Globus pallidus (tissue), 1 donor: ENCODE measurements at regions not wholly inside any gene's neighbourhood (a gene's known extent, or its start where the extent isn't known, plus 50 kb on each side); places are given as distances from the start of the nearest gene placed in this dataset.
A peak's percentile ranks its signal among the peaks of the same experiment; 100 is the strongest.

ENCODE experiments used
- DNase-seq: peaks from one replicate; pipeline ENCODE4 v3.0.0-alpha.2; 2015; ENCODE audit warnings: low spot score

GRCh38 chr4:120525106-120525505, 397.4 kb downstream of the PRDM5 start:
- no peak for DNase-seq

DNA sequence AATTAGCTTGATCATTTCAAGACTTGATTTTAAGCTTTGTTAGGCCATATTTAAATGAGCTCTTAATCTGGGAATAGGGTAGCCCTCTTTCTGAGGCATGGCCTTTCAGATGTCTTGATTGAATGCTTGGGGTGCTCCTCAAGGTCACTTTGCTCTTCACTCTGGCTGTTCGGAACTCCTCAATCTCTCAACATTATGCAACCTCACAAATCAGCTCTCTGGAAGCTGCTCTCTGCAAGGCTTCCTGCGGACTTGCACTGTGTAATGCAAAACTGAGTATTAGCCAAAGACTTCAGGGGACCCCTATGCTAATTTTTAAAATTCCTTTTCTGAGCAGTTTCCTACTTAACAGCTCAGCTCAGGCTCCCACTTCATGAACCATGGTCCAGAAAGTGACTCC, 398.3 kb downstream of the PRDM5 start:
- DNase-seq = no peak

- no peak for DNase-seq
Observed at GRCh38 chr4:120520761-120521160, 401.8 kb downstream of the PRDM5 start.

- peak; percentile 13 for DNase-seq
Observed at GRCh38 chr4:120517966-120518365, 404.6 kb downstream of the PRDM5 start.

GRCh38 chr4:120509719-120510118, 412.8 kb downstream of the PRDM5 start:
- no peak for DNase-seq

DNA sequence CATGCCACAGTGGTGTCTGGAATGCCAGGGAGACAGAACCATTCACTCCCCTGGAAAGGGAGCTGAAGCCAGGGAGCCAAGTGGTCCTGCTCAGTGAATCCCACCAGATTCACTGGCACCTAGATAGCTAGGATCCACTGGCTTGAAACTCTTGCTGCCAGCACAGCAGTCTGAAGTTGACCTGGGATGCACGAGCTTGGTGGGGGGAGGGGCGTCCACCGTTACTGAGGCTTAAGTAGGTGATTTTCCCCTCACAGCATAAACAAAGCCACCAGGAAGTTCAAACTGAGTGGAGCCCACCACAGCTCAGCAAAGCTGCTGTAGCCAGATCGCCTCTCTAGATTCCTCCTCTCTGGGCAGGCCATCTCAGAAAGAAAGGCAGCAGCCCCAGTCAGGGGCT, 413.3 kb downstream of the PRDM5 start:
- DNase-seq = no peak

DNA sequence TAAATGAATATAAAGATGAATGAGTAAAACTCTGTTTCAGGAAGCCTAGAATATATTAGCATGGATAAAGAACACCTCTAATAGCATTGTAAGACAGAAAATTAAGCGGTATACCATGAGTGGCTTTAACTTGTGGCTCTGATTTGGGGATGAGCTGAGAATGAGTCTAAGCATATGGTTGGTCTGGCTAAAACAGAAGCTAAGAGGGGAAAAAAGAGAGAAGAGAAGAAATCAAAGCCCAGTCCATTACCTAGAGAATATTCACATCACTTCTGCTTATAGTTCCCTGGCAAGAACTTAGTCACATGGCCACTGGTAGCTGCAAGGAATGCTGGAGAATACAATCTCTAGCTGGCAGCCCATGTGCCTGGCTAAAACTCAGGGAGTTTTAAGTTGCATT, 414.5 kb downstream of the PRDM5 start:
- no peak for DNase-seq

GRCh38 chr4:120506536-120506935, 416.0 kb downstream of the PRDM5 start:
- DNase-seq = no peak

- no peak for DNase-seq
Observed at GRCh38 chr4:120498678-120499077, 423.8 kb downstream of the PRDM5 start.

DNA sequence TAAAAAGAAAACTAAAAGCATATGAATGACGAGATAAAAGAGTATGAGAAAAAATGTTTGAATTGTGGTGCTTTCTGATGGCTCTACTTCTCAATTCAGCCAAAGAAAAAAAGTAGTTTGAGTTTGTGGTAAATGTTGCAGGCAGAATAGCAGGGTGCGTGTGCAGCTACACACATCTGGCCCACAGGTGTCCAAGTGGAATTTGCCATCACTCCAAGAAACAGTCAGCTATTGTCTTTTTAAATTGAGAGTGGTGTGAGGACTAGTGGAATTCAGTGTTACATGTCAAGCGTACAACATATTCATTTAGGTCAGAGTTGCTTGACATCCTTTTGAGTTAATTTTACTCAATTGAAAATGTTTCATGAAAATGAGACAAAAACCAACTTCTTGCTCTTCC, 424.8 kb upstream of the MAD2L1 start:
- no peak for DNase-seq

DNA sequence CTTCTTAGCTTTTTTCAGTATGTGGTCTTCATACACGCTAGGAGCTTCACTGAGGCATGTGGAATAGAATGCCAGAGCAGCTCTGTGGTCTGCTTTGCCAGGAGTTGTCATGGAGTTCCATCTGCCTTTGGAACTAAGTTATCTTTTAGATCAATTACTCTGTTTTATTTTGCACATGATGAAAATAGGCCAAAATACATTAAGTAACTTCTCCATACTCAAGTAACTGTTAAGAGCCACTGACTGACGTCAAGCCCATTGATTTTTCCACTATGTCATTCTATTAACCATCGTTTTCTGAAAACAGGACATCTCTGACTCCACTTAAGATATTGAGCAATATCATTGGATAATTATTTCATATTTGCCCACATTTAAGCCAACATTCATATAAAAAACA, 415.1 kb upstream of the MAD2L1 start:
- no peak for DNase-seq

DNA sequence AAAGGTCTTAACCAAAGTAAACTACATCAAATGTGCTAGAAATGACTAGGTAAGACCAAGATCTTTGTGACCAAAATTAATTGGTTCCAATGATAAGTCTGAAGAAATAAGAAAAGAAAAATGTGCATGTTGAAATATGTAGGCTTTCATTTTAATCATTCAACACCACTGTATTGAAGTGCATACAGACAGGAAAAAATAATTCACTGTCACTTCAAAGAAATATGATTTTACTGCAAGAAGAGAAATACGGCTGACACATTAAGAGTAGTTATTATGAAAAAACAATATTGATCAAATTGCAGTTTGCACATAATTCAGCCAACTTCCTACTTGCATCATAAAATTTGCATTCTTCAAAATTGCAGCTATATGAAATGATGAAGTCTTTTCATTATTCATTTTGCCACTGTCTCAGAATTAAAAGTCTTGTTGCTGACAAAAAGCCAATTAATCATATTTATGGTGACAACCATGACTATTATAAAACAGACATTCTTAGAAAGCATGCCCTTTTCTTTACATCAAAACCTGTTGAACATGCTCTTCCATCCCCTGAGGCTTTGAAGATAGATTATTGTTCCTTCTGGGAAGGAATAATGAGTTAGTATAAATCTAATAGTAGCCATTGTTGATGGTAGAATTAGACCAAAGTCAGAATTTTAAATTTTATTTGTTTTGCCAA, 405.9 kb upstream of the MAD2L1 start:
- DNase-seq = no peak

DNA sequence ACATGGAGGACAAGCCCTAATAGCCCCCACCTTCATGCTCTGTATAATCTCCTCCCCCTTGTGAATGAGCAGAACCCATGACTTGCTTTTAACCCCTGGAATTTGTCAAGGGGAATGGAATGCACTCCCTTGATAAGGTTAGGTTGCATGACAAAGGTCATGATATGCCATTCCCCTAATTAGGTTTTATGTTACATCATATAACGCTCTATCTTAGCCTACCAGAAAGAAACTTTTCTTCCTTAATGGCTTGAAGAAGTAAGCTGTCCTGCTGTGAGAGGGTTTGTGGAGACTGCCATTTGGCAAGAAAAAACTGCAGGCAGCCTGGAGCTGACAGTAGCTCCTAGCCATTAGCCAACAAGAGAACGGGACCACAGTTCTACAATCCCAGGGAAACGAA, 399.8 kb upstream of the MAD2L1 start:
- no peak for DNase-seq

DNA sequence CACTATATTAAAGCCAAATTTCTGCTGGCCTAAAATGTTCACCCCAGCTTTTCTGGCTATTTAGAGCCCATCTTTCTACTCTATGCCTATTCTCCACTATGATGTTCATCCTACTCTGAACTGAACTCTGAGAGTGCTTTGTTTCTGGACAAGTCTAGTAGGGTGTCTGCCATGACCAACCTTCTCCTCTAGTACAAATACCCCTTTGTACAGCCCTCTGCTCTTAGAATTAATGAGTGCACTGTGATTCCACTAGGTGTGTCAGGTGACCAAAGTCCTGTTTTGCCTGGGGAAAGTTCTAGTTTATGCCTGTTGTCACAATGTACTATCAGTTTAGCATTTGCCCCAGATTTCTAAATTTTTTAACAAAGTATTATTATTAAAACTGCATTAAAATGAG, 388.1 kb upstream of the MAD2L1 start:
- no peak for DNase-seq

GRCh38 chr4:120452536-120452935, 385.9 kb upstream of the MAD2L1 start:
- DNase-seq = no peak

GRCh38 chr4:120452001-120452400, 385.4 kb upstream of the MAD2L1 start:
- no peak for DNase-seq

- DNase-seq = no peak
Observed at GRCh38 chr4:120447774-120448173, 381.1 kb upstream of the MAD2L1 start.

GRCh38 chr4:120446051-120446567, 379.5 kb upstream of the MAD2L1 start:
- DNase-seq = no peak

GRCh38 chr4:120445186-120445585, 378.5 kb upstream of the MAD2L1 start:
- no peak for DNase-seq

- DNase-seq = no peak
Observed at GRCh38 chr4:120443116-120443515, 376.5 kb upstream of the MAD2L1 start.

DNA sequence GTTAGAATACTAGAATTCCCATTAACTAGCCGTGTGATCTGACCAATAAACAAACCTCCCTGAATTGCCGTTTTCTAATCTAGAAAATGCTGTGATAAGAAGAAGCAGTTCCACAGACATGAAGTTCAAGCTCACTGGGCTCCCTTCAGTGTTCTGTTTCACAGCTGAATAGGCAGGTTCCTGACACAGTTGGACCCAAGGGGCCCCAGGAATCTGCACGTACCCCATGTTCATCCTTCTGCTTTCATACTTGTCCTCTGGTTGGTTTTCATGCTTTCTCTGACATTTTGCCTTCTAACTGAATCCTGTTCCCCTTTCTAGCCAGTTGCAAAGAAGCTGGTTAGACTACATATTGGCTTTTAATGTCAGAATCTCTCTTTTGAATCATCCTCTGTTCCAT, 374.1 kb upstream of the MAD2L1 start:
- no peak for DNase-seq

- no peak for DNase-seq
Observed at GRCh38 chr4:120435179-120435578, 368.5 kb upstream of the MAD2L1 start.

GRCh38 chr4:120434756-120435155, 368.1 kb upstream of the MAD2L1 start:
- no peak for DNase-seq

GRCh38 chr4:120432301-120432860, 365.7 kb upstream of the MAD2L1 start:
- no peak for DNase-seq
